GM12891 (cell line): ENCODE measurements at regions not wholly inside any gene's neighbourhood (a gene's known extent, or its start where the extent isn't known, plus 50 kb on each side); places are given as distances from the start of the nearest gene placed in this dataset.

ENCODE experiments used
- DNase-seq: peaks from one replicate; pipeline ENCODE4 v3.0.0; 2011; ENCODE audit warnings: low spot score; ENCODE audit not compliant: insufficient read length
- FAIRE-seq: peaks from 2 replicates; lab custom pipeline; 2011; peaks lifted over from hg19 to GRCh38; lab: Jason Lieb, UNC
- PAX5 ChIP-seq: IDR thresholded peaks from 2 replicates; pipeline ENCODE4 v1.6.1; 2011; ENCODE audit warnings: low read length, moderate library complexity, mild to moderate bottlenecking; ENCODE audit not compliant: insufficient read depth, severe bottlenecking
- POLR2A ChIP-seq: IDR thresholded peaks from 2 replicates; pipeline ENCODE4 v1.6.1; 2011; ENCODE audit warnings: low read depth, low read length, control low read depth
- POLR2AphosphoS5 ChIP-seq: IDR thresholded peaks from 2 replicates; pipeline ENCODE4 v1.6.1; 2011; ENCODE audit warnings: low read depth, low read length, control low read depth
- POU2F2 ChIP-seq: IDR thresholded peaks from 2 replicates; pipeline ENCODE4 v1.6.1; 2011; ENCODE audit warnings: low read depth, mild to moderate bottlenecking, control low read depth, low read length, moderate library complexity
- SPI1 ChIP-seq: IDR thresholded peaks from 2 replicates; pipeline ENCODE4 v1.6.1; 2011; ENCODE audit warnings: low read depth, low read length, control low read depth
- TAF1 ChIP-seq: IDR thresholded peaks from 2 replicates; pipeline ENCODE4 v1.6.1; 2011; ENCODE audit warnings: low read depth, low read length, control low read depth

DNA sequence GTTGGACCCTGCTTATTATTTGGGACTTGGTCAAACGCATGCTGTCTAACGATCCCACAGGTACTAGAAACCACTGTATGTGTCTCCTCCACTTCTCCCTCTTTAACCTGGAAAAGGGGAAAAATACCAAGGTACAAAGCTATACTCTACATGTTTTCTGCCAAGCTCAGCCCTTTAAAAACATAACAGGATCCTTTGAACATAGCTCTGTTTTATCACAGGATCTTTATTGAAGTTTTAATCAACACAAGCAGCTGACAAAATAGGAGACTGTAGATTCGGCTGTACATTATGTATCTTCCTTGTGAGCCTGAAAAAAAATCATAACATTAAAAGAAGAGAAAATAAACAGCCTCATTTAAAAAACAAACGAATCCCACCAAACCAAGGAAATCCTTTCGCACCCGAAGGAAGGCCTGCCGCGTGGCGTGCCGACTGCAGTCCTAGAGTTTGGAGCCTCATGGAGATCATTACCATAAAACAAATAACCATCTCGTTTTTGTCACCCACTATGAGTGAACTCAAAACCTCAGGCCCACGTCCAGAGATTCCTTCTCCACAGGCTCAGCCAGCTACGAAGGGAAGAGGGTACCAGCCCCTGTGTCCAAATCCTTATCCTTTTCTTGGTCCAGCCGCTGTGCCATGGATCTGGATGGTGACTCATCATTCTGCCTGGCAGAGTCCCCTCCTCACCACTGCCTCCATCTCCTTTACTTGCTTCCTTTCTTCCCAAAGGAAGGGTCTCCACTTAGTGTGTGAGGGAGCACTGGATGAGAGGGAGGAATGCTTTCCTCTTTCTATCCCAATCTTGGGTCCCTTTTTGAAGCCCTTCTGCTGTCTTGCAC lies 651.1 kb downstream of the CCDC171 start:
- DNase-seq (no peak), FAIRE-seq (no peak)
- TF ChIP-seq TAF1 (no peak), POLR2AphosphoS5 (no peak), POU2F2 (no peak), SPI1 (no peak), PAX5 (no peak), POLR2A (no peak)

DNA sequence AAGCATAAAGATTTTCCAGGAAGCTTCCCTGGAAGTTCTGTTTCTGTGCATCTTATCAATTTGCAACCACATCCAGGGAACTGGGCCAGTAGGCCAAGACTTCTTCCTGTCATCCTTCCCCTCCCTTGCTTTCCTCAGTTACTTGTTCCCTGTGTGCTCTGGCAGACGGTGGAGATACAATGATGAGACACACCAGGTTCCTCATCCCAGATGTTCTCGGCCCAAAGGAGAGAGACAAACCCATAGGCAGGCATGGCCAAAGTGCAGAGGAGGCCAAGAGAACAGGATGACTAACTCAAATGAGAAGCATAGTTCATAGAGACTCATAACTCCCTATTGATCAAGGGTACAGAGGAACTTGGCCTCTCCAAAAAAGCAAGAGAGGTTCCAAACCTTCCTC lies 652.6 kb downstream of the CCDC171 start:
- FAIRE-seq (no peak), DNase-seq (no peak)
- TF ChIP-seq SPI1 (no peak), TAF1 (no peak), POLR2A (no peak), POU2F2 (no peak), PAX5 (no peak), POLR2AphosphoS5 (no peak)

GRCh38 chr9:16206518-16206917 lies 653.7 kb downstream of the CCDC171 start:
- DNase-seq, result no peak
- no peak for FAIRE-seq
- TF ChIP-seq POLR2AphosphoS5 (no peak), SPI1 (no peak), POU2F2 (no peak), POLR2A (no peak), TAF1 (no peak), PAX5 (no peak)

DNA sequence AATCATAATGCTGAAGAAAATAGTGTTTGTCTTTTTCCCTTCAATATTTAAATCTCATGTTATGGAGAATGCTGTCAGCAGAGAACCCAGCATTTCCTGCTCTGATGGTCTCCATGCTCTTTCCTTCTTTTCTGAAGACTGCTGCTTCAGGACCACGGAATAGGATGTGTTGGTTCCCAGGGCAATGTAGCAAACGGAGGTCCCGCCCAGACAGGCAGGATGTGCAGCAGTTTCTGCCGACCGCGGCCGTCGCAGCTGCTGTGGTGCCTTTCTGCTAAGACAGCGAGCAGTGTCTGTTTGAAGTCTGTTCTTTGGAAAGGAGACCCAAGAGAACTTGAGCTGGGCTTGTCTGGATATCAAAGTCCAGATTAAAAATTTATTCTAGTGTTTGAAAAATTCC lies 654.3 kb downstream of the CCDC171 start:
- FAIRE-seq (no peak), DNase-seq (no peak)
- TF ChIP-seq SPI1, result no peak
- no peak for TF ChIP-seq TAF1
- no peak for TF ChIP-seq POLR2A
- no peak for TF ChIP-seq POLR2AphosphoS5
- TF ChIP-seq POU2F2, result no peak
- TF ChIP-seq PAX5, result no peak

DNA sequence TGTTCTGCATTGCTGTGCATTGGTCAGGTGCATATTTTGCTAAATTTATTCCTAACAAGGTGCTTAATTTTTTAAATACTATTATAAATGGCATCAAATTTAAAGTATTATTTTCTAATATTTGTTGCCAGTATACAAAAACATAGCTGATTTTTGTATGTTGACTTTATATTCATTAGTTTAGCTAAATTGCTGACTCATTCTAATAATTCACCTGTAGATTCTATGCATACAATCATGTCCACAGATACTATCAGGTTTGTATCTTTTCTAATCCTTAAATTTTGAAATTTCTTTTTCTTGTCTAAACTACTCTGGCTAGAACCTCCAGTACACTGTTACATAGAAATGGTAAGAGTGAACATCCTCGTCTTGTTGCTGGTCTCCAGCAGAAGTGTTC lies 657.6 kb downstream of the CCDC171 start:
- DNase-seq (no peak), FAIRE-seq (no peak)
- TF ChIP-seq POLR2A (no peak), PAX5 (no peak), SPI1 (no peak)

DNA sequence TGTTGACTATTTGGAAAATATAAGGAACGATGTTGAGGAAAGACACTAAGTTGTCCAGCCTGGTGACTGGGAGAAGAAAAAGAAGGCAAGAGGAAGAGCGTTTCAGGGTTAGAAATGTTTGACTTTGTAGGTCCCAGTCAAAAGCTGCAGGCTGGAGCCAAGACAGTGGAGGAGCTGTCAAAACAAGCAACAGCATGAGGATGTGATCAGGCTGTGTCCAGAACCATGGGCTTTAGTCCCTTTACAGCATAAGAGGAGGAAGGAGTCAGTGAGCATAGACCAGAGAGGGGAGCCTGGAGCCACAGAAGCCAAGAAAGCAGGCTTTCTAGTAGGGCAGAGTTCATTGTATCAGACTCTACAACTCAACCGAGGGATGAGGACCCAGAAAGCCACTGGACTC lies 658.5 kb downstream of the BNC2 start:
- TF ChIP-seq POLR2A (no peak), POLR2AphosphoS5 (no peak)
- no peak for FAIRE-seq
- DNase-seq, result no peak

DNA sequence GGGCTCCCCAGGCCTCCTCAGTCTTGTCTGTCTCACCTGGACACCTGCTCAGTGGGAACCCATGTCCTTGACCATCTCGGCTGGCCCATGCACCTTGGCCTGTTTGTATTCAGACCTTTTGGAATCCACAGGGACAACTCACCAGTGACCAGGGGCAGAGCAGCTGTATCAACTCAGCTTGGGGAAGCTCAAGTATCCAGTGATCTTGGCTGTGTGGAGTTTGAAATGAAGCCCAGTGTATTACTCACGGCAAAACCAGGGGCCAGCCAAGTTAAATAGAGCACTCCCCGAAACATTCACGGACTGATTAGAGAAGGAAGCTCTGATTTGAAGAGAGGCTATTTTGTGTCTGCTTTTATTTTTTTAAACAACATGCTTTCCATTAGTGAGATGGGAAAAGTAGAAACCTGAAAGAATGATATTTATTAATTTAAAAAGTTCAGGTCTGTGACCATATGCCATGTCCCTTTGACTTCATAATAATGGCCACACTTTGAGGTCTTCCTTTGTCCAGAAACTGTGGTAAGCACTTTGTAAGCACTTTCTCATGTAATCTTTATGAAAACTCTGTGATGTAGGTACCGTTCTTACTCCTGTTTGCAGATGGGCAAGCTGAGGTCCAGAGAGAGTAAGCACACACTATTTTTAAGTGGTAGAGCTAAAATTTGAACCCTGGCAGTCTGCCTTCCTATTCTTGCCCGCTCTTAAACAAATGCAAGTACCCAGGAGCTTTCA lies 656.5 kb downstream of the BNC2 start:
- TF ChIP-seq POLR2AphosphoS5, result no peak
- TF ChIP-seq PAX5, result no peak
- no peak for TF ChIP-seq SPI1
- TF ChIP-seq POU2F2, result no peak
- DNase-seq, result no peak
- FAIRE-seq, result no peak

DNA sequence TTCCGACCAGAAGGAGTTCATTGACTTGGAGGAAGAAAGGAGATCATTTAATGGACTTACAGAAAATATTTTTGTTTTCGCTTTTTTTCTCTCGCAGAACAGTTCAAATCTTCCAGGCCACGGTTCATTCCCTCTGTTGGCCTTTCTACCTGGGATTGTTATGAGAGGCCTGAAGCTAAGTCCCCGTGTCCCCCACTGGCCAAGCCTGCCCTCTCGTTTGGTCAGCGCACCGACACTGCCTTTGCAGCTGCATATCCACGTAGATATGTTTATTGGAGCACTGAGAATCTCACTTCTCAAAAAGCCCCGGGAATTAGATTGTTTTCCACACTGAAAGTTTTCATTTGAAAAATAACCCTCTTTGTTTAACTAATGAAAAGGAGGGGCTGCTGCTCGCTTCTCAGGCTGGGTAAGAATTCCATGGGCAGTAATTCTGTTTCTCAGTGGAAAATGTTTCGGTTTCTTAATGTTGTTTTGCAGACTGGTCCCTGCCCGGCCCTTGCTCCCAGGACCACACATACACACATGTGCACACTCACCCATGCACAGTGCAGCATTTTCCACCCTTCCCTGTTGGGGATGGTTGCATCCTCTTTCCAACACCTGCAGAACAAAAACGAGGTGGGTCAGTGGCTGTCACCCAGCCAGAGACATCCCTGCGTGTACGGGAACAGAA lies 655.7 kb downstream of the BNC2 start:
- DNase-seq, result no peak
- FAIRE-seq, result no peak
- no peak for TF ChIP-seq POLR2AphosphoS5
- no peak for TF ChIP-seq PAX5
- no peak for TF ChIP-seq TAF1
- TF ChIP-seq POLR2A, result no peak
- TF ChIP-seq POU2F2, result no peak
- no peak for TF ChIP-seq SPI1

GRCh38 chr9:16215353-16215680 lies 655.2 kb downstream of the BNC2 start:
- DNase-seq (no peak), FAIRE-seq (no peak)
- TF ChIP-seq SPI1 (no peak), TAF1 (no peak), POLR2A (no peak), PAX5 (no peak), POU2F2 (no peak)
